Astrocyte of the cerebellum (primary cell): ENCODE measurements at regions not wholly inside any gene's neighbourhood (a gene's known extent, or its start where the extent isn't known, plus 50 kb on each side); places are given as distances from the start of the nearest gene placed in this dataset.

Experiments
- DNase-seq: peaks from one replicate; pipeline ENCODE4 v3.0.0-alpha.2; 2011; ENCODE audit warnings: low read depth
- H3K4me3 ChIP-seq: 2 replicates; pipeline ENCODE4 v1.5.1; 2011; ENCODE audit warnings: mild to moderate bottlenecking, low read depth, low read length, moderate library complexity
- in situ Hi-C: cut with HindIII; loops from 2 replicates; pipeline ENCODE4 v1.10.0; 2017; ENCODE audit warnings: low sequenced_read_pairs
- TF ChIP-seq, protein P1 (sequence below): IDR thresholded peaks from 2 replicates; pipeline ENCODE4 v1.5.1; 2012; ENCODE audit warnings: low read length, low read depth, moderate library complexity, mild to moderate bottlenecking; ENCODE audit errors: missing control alignments

DNA sequence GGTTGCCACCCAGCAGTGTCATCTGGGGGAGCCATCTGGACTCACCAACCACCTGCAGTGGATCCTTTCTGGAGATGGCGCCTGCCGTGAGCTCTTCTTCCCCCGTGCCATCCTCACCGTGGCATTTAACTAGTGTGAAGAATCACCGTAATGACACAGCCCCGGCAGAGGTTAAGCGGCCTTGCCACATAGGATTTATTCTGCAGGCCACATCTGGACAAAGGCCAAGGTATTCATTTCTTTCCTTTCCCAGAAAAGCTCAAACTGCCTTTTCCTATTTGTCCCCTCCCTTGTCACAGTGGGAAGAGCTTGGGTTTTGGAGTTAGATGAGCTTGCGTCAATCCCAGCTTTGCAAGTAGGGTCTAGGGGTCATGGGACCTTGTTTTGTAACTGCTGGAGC, 88.4 kb downstream of the PXDC1 start:
- H3K4me3 ChIP-seq: no peak overlapping the region
- in situ Hi-C loops: no loop called here
- TF ChIP-seq, protein P1, sequence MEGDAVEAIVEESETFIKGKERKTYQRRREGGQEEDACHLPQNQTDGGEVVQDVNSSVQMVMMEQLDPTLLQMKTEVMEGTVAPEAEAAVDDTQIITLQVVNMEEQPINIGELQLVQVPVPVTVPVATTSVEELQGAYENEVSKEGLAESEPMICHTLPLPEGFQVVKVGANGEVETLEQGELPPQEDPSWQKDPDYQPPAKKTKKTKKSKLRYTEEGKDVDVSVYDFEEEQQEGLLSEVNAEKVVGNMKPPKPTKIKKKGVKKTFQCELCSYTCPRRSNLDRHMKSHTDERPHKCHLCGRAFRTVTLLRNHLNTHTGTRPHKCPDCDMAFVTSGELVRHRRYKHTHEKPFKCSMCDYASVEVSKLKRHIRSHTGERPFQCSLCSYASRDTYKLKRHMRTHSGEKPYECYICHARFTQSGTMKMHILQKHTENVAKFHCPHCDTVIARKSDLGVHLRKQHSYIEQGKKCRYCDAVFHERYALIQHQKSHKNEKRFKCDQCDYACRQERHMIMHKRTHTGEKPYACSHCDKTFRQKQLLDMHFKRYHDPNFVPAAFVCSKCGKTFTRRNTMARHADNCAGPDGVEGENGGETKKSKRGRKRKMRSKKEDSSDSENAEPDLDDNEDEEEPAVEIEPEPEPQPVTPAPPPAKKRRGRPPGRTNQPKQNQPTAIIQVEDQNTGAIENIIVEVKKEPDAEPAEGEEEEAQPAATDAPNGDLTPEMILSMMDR: no peak
- no peak for DNase-seq

DNA sequence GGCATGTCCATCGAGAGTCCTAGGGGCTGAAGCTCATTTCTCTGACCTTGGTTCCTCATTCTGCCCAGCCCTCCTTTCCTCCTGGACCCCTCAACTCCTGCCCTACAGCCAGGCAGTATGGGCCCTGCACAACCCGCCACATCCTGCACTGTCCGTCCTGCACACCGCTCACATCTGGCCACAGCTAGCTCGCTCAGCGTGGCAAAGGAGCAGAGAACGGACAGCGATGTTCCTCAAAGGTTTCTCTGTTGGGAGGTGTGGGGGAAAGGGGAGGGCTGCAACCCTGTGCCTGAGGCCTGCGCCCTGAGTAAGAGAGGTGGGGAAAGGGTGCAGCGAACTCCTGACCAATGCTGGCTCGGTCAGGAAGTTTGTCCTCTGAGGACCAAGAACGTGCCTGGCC, 90.1 kb downstream of the PXDC1 start:
- DNase-seq: no peak
- H3K4me3 ChIP-seq: no peak overlapping the region
- TF ChIP-seq, protein P1: no peak
- in situ Hi-C loops: no loop called here

DNA sequence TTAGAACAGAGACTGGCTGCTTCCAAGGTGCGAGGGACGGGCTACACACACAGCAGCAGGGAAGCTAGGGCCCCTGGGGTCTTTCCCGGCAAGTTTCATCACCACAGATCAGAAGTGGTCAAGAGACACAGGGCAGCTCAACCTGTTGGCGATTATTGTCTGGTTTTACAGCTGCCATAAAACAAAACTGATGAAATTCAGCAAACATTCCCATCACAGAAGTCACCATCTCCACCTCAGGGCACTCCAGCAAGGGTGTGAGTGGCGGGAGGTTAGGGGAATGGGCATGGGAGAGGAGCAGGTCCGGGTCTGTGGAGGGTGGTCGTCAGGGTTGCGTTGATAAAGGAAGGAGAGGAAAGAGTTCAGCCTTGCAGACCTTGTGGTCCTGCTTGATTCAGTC, 91.0 kb downstream of the PXDC1 start:
- DNase-seq: no peak
- no peak overlapping the region for H3K4me3 ChIP-seq
- in situ Hi-C loops: no loop called here
- TF ChIP-seq, protein P1: no peak

DNA sequence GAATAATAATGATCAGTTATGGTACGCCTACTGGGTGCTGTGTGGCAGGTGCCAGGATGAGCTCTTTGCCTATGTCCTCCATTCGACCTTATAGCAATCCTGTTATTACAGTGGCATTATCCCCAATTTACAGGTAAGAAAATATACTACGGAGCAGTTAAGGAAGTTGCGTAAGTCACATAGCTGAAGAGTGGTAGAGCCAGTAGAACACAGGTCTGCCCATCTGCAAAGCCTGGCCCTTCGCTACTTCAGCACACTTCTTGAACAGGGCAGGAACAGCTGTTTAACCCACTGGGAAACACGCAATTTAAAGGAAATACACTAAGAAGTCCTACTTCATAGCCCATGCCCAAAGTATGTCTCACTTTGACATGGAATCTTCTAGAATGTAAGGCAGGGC, 91.8 kb downstream of the PXDC1 start:
- TF ChIP-seq, protein P1: no peak
- no peak overlapping the region for H3K4me3 ChIP-seq
- DNase-seq: no peak
- in situ Hi-C loops: no loop called here

DNA sequence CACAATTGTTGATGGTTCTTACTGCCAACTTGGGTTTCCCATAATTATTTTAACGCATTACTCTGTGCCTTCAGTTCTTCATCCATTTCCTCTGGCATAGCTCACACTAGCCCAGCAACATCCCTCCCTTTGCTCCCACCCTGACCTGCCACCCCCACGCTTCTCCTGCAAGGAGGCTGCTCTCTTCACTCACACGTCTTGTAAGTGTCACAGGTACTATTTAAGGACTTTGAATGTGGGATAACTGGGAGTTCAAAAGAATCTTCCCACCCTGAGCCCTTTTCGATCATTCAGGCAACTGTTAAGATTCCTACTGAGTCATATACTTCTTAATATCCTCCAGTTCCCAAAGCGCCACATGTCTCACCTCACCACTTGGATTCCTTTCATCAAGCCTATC, 95.4 kb downstream of the PXDC1 start:
- in situ Hi-C loops: no loop called here
- TF ChIP-seq, protein P1: no peak
- DNase-seq: no peak
- no peak overlapping the region for H3K4me3 ChIP-seq

DNA sequence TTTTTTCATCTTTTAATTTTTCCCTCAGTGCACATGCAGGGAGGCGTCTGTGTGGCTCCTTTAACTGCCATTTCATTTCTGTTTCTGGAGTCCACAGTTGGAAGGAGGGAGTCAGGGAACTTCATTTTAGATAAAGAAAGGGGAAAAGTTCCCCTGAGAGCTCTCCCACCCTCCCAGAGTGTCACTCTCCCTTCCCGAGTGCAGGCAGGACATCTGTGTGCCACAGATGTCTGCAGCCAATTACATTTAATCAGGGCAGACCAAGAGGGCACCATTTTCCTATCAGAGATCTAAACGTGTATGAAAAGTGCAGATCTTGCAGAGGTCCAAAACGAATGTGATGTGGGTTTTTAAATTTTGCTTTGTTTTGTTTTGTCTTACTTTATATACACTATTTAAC, 96.6 kb downstream of the PXDC1 start:
- in situ Hi-C loops: no loop called here
- DNase-seq: no peak
- TF ChIP-seq, protein P1: no peak
- no peak overlapping the region for H3K4me3 ChIP-seq

DNA sequence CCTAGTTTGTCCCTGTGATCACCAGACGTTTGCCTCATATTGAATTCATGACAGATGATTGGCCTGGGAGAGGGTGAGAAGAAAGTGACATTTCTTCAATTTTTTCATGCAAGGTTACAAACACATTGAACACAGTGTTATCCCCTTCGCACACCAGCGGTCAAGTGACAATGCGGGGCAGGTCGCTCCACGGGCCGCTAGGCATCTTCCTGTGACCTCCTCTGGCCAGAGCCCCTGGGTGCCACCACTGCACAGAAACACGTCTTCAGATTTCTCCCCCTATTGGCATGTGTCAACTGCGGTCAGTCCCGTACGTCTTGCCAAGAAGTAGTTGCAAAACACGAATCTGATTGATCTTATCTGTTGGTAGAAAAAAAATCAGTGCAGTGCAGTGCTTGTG, 97.1 kb downstream of the PXDC1 start:
- H3K4me3 ChIP-seq: no peak overlapping the region
- TF ChIP-seq, protein P1: no peak
- in situ Hi-C loops: no loop called here
- DNase-seq: no peak
